GM12892 (cell line): ENCODE measurements at regions not wholly inside any gene's neighbourhood (a gene's known extent, or its start where the extent isn't known, plus 50 kb on each side); places are given as distances from the start of the nearest gene placed in this dataset.

Source experiments
- POLR2A ChIP-seq: IDR thresholded peaks from 2 replicates; pipeline ENCODE4 v1.6.1; 2011; ENCODE audit warnings: low read depth, low read length, control low read depth
- POLR2AphosphoS5 ChIP-seq: IDR thresholded peaks from 2 replicates; pipeline ENCODE4 v1.6.1; 2011; ENCODE audit warnings: low read depth, low read length, control low read depth

DNA sequence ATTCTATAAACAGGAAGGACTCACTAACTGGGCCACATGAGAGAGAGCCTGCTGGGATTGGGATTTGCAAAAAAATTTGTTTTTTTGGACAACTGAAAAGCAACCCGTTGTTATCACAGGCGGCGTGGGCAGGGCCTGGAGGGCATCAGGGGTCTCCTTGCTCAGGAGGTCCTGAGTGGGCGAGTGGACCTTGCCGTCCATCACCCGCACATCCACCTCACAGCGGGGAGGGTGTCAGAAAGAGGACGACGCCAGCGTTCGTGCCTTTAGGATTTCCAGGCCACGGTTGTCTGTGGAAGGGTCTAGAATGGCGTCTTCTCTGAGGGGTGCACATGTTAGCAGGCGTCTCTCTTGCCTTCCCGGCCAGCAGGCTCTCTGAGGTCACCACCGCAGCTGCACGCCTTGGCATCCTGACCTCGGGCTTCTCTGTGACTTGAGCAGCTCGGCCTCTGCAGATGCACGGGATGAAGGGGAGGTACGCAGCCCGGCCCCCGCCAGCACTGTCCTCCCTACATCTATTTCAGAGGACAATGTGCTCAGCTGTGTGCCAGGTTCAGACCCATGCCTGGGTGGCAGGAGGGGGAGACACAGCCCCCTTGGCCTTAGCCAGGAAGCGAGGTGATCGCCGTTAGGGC is 749.5 kb downstream of the BRD1 start:
- no peak for TF ChIP-seq POLR2A
- no peak for TF ChIP-seq POLR2AphosphoS5
